ENCODE measurements at regions not wholly inside any gene's neighbourhood (a gene's known extent, or its start where the extent isn't known, plus 50 kb on each side); places are given as distances from the start of the nearest gene placed in this dataset.

- TF ChIP-seq TAF1 (IDR thresholded peaks at IDR 0.05; ENCODE audit: borderline replicate concordance, insufficient read depth, low read length) (no peak), POLR2AphosphoS5 (IDR thresholded peaks at IDR 0.05; ENCODE audit: low read depth, low read length) (no peak)
Observed at GRCh38 chr2:181786371-181787228, 104.9 kb upstream of the ITPRID2 start.

Measured in PFSK-1 (cell line).